ENCODE measurements at regions not wholly inside any gene's neighbourhood (a gene's known extent, or its start where the extent isn't known, plus 50 kb on each side); places are given as distances from the start of the nearest gene placed in this dataset.

DNA sequence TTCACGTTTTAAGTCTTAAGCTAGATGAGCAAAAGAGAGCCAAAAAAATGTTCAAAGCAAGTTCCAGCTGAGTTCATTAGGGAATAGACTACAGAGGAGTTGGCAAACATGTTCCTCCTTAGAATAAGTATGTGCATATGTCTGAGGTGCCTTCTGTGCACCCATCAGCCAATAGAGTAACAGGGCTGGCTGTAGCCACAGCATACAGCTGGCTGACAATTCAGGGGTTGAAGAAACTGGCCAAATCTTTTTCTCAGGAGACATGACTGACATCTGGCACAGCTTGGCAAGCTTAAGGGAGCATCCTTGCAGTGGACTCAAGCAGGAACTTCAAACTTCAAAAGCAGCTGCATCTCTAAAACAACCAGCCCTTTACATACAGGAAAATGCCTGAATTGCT lies 414.8 kb upstream of the PCDH20 start:
- no peak for DNase-seq (ENCODE audit: low spot score)
- no peak for ATAC-seq (ENCODE audit: low FRiP score)
- TF ChIP-seq, protein P1, sequence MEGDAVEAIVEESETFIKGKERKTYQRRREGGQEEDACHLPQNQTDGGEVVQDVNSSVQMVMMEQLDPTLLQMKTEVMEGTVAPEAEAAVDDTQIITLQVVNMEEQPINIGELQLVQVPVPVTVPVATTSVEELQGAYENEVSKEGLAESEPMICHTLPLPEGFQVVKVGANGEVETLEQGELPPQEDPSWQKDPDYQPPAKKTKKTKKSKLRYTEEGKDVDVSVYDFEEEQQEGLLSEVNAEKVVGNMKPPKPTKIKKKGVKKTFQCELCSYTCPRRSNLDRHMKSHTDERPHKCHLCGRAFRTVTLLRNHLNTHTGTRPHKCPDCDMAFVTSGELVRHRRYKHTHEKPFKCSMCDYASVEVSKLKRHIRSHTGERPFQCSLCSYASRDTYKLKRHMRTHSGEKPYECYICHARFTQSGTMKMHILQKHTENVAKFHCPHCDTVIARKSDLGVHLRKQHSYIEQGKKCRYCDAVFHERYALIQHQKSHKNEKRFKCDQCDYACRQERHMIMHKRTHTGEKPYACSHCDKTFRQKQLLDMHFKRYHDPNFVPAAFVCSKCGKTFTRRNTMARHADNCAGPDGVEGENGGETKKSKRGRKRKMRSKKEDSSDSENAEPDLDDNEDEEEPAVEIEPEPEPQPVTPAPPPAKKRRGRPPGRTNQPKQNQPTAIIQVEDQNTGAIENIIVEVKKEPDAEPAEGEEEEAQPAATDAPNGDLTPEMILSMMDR (IDR thresholded peaks at IDR 0.05), result no peak

DNA sequence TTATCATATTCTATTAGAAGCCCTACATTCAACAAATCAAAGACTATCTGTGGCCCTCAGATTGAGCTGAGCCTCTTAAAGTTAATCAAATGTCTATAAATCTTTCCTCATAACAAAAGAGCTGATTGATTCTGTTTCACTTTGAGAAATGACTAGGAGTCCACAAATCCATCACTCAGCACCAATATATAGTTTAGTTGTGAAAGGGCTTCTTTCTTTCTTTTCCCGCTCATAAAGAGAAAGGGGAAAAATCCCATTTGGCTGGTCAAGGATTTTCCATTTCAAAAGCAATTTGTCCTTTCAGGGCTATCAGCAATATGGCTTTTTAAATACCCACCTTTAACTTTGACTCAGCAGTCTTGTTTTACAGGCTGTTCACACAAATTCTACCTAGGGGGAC lies 408.5 kb upstream of the PCDH20 start:
- TF ChIP-seq, protein P1 (IDR thresholded peaks at IDR 0.05), result no peak
- DNase-seq (ENCODE audit: low spot score) (no peak), ATAC-seq (ENCODE audit: low FRiP score) (no peak)

DNA sequence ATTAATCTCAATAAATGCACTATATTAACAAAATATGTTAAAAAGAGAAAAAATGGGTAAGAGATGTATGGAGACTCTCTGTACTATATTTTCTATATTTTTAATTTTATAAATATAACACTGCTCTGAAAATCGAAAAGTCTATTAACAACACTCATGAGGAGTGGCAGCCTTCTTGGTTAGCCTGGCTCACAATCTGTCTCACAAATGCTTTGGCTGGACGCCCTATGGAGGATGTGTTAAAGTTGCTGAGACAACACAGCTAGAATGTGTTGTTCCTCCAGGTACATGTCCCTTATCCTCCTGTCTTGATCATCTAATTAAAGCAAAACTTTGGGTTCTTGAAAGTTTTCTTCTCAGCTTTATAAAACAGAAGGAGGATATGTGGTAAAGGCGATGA lies 396.6 kb upstream of the PCDH20 start:
- DNase-seq (ENCODE audit: low spot score) (no peak), ATAC-seq (ENCODE audit: low FRiP score) (no peak)
- TF ChIP-seq, protein P1 (IDR thresholded peaks at IDR 0.05), result no peak

DNA sequence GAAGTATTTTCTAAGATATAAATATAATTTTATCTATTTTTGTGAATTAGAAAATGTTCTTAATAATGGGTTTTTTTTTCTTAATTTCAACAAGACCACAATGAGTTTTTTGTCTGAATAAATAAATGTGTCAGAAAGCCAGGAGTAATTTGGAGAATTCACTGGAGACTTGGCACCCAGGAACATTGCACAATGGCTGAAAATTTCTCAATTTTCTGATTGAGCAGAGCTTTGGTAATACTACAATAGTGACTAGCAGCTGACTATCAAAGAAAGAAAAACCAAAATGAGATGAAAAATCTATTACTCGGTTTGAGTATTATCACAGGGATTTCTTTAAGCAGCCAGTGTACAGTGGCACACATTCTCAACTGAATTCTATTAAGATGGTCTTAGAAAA lies 394.4 kb upstream of the PCDH20 start:
- no peak for ATAC-seq (ENCODE audit: low FRiP score)
- no peak for DNase-seq (ENCODE audit: low spot score)
- TF ChIP-seq, protein P1 (IDR thresholded peaks at IDR 0.05), result no peak

DNA sequence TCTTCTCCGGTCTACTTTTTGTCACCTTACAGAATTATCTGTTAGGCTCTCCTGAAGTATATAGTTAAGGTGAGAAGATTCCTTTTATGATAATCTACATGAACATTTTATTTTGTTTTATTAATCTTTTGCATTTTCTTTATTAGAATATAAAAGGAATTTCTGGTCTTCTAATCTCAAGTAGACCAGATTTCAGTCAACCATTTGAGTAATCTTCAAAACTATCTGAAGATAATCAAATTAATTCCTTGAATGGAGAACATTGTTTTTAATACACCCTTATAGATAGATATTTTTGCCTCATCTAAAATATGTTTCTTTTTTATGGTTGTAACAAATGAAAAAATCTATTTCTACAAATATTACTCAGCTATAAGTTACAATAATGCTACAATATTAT lies 381.7 kb upstream of the PCDH20 start:
- ATAC-seq (ENCODE audit: low FRiP score), result no peak
- DNase-seq (ENCODE audit: low spot score), result no peak
- TF ChIP-seq, protein P1 (IDR thresholded peaks at IDR 0.05), result no peak

DNA sequence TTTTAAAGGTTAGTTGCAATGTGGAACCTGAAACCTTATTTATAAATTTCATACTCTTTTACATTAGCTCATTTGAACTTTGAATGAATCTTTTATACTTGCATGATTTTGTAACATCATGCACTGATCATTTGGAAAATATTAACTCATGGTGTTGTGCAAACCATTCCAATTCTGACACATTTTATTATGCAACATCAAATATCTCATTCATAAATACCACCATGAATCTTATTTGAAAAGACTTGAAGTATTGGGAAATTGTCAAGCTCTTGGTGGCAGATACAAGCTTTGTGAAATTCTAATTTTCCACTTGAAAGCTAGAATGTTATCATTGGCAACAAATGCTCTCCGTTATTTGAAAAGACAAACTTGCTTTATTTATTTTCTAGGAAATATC lies 379.9 kb upstream of the PCDH20 start:
- TF ChIP-seq, protein P1 (IDR thresholded peaks at IDR 0.05), result no peak
- no peak for ATAC-seq (ENCODE audit: low FRiP score)
- no peak for DNase-seq (ENCODE audit: low spot score)

DNA sequence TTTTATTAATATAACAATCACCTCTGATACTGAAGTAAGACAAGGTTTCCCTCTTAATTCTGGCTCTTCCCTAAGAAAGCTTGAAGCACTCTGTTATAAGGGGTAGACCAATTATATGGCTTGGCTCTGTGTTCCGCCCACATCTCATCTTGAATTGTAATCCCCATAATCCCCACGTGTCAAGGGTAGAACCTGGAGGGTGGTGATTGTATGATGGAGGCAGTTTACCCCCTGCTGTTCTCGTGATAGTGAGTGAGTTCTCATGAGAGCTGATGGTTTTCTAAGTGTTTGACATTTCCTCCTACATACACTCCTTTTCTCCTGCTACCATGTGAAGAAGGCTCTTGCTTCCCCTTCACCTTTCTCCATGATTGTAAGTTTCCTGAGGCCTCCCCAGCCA lies 363.8 kb upstream of the PCDH20 start:
- ATAC-seq (ENCODE audit: low FRiP score) (no peak), DNase-seq (ENCODE audit: low spot score) (no peak)
- TF ChIP-seq, protein P1 (IDR thresholded peaks at IDR 0.05), result no peak

Data from omental fat pad (tissue), 3 donors.